ENCODE measurements at regions not wholly inside any gene's neighbourhood (a gene's known extent, or its start where the extent isn't known, plus 50 kb on each side); places are given as distances from the start of the nearest gene placed in this dataset.
A peak's percentile ranks its signal among the peaks of the same experiment; 100 is the strongest.

- TF ChIP-seq CREB1 (IDR thresholded peaks at IDR 0.05; ENCODE audit: low read depth) (no peak), TAF1 (IDR thresholded peaks at IDR 0.05; ENCODE audit: low read depth) (no peak), TEAD4 (IDR thresholded peaks at IDR 0.05) (no peak), USF1 (IDR thresholded peaks at IDR 0.05) (no peak)
- TF ChIP-seq, protein P1, sequence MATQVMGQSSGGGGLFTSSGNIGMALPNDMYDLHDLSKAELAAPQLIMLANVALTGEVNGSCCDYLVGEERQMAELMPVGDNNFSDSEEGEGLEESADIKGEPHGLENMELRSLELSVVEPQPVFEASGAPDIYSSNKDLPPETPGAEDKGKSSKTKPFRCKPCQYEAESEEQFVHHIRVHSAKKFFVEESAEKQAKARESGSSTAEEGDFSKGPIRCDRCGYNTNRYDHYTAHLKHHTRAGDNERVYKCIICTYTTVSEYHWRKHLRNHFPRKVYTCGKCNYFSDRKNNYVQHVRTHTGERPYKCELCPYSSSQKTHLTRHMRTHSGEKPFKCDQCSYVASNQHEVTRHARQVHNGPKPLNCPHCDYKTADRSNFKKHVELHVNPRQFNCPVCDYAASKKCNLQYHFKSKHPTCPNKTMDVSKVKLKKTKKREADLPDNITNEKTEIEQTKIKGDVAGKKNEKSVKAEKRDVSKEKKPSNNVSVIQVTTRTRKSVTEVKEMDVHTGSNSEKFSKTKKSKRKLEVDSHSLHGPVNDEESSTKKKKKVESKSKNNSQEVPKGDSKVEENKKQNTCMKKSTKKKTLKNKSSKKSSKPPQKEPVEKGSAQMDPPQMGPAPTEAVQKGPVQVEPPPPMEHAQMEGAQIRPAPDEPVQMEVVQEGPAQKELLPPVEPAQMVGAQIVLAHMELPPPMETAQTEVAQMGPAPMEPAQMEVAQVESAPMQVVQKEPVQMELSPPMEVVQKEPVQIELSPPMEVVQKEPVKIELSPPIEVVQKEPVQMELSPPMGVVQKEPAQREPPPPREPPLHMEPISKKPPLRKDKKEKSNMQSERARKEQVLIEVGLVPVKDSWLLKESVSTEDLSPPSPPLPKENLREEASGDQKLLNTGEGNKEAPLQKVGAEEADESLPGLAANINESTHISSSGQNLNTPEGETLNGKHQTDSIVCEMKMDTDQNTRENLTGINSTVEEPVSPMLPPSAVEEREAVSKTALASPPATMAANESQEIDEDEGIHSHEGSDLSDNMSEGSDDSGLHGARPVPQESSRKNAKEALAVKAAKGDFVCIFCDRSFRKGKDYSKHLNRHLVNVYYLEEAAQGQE (IDR thresholded peaks at IDR 0.05; ENCODE audit: low read depth): no peak
Measured at GRCh38 chr4:104642521-104642920, 147.8 kb upstream of the CXXC4 start.

- TF ChIP-seq YY1 (IDR thresholded peaks at IDR 0.05; ENCODE audit: low read depth): no peak
- TF ChIP-seq CREB1 (IDR thresholded peaks at IDR 0.05; ENCODE audit: low read depth): no peak
- no peak for TF ChIP-seq CEBPB (IDR thresholded peaks at IDR 0.05)
- no peak for TF ChIP-seq ZBTB7A (IDR thresholded peaks at IDR 0.05; ENCODE audit: low read depth)
- TF ChIP-seq EP300 (IDR thresholded peaks at IDR 0.05; ENCODE audit: borderline replicate concordance): no peak
- no peak for TF ChIP-seq TAF1 (IDR thresholded peaks at IDR 0.05; ENCODE audit: low read depth)
- TF ChIP-seq USF1 (IDR thresholded peaks at IDR 0.05): no peak
Measured at GRCh38 chr4:104643805-104644204, 149.1 kb upstream of the CXXC4 start.

DNA sequence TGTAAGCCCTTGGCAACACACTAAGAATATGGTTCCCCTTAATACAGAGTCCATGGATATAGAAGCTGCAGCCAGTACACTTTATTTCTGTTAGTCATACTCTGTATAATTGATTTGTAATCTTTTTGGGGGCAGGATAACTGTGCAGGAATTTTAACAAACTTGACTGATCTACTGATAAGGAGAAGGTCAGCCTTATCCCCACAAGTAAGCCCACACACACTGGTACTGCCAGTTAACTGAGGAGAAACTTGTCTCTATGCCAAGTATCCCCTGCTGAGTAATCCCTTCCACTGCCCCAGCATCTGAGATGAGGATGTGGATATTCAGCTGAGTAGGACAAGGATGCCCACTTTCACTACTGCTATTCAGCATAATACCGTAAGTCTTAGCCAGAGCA lies 154.9 kb upstream of the CXXC4 start:
- TF ChIP-seq RAD21 (IDR thresholded peaks at IDR 0.05; ENCODE audit: low read depth): no peak

- TF ChIP-seq FOXM1 (IDR thresholded peaks at IDR 0.05; ENCODE audit: borderline replicate concordance, low read depth) (0 out of 2 replicates have a peak, but pooled peaks have one; percentile 35), EP300 (IDR thresholded peaks at IDR 0.05; ENCODE audit: borderline replicate concordance) (0 out of 2 replicates have a peak, but pooled peaks have one; percentile 13), CREB1 (IDR thresholded peaks at IDR 0.05; ENCODE audit: low read depth) (no peak), NFIC (IDR thresholded peaks at IDR 0.05) (peak; percentile 86), CEBPB (IDR thresholded peaks at IDR 0.05) (no peak), TEAD4 (IDR thresholded peaks at IDR 0.05) (0 out of 2 replicates have a peak, but pooled peaks have one; percentile 13)
- TF ChIP-seq, protein P1 (IDR thresholded peaks at IDR 0.05; ENCODE audit: low read depth): no peak
- TF ChIP-seq, protein P2, sequence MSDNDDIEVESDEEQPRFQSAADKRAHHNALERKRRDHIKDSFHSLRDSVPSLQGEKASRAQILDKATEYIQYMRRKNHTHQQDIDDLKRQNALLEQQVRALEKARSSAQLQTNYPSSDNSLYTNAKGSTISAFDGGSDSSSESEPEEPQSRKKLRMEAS (IDR thresholded peaks at IDR 0.05): 0 out of 2 replicates have a peak, but pooled peaks have one; percentile 18
Measured at GRCh38 chr4:104677116-104677515, 182.4 kb upstream of the CXXC4 start.

- TF ChIP-seq ZBTB7A (IDR thresholded peaks at IDR 0.05; ENCODE audit: low read depth) (no peak), TAF1 (IDR thresholded peaks at IDR 0.05; ENCODE audit: low read depth) (no peak), CEBPB (IDR thresholded peaks at IDR 0.05) (no peak)
- TF ChIP-seq, protein P2 (IDR thresholded peaks at IDR 0.05): no peak
- TF ChIP-seq, protein P1 (IDR thresholded peaks at IDR 0.05; ENCODE audit: low read depth): no peak
Measured at GRCh38 chr4:104682311-104682710, 187.6 kb upstream of the CXXC4 start.

DNA sequence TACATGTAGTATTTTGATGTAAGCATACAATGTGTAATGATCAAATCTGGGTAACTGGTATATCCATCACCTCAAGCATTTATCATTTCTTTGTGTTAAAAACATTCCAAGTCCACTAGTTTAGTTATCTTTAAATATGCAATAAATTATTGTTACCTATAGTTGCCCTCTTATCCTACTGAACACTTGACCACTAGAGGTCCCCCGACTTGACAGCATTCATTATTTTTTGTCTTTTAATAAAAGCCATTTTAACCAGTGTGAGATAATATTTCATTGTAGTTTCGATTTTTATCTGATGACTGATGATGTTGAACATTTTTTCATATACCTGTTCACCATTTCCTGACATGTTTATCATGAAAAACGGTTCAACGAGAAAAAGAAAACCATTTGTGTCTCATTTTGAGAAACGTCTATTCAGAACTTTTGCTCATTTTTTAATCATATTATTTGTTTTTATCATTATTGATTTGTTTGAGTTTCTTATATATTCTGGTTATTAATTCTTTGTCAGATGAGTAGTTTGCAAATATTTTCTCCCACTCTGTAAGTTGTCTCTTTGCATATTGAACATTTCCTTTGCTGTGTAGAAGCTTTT lies 199.0 kb upstream of the CXXC4 start:
- TF ChIP-seq EP300 (IDR thresholded peaks at IDR 0.05; ENCODE audit: borderline replicate concordance) (no peak), RAD21 (IDR thresholded peaks at IDR 0.05; ENCODE audit: low read depth) (peak; percentile 41; the same call in 1 of the 2 replicates), YY1 (IDR thresholded peaks at IDR 0.05; ENCODE audit: low read depth) (no peak)

Data from Ishikawa (cell line).